GM10847 (cell line): ENCODE measurements at regions not wholly inside any gene's neighbourhood (a gene's known extent, or its start where the extent isn't known, plus 50 kb on each side); places are given as distances from the start of the nearest gene placed in this dataset.

Experiments used
- POLR2A ChIP-seq: IDR thresholded peaks from 2 replicates; pipeline ENCODE4 v1.6.1; 2011; ENCODE audit not compliant: insufficient read length; ENCODE audit errors: extremely low read depth

DNA sequence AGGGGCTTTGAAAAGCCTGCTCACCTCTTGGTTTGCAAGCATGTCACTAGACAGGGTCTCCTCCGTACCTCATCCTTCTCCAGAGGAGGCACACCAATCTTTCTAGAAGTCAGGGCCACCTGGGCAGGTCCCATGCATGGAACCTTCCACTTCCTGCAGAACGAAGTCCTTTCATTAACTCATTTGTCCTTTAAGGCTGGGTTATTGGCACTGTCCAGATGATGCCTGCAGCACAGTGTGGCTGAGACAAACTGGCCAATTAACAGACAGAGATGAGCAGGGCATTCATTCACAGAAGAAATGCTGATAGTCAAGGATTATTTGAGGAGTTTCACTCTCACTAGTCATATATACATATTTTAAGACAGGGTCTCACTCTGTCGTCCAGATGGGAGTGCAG lies 245.3 kb downstream of the TFCP2L1 start:
- TF ChIP-seq POLR2A, result no peak

- no peak for TF ChIP-seq POLR2A
These were observed 243.5 kb downstream of the TFCP2L1 start for GRCh38 chr2:121041516-121041915.

DNA sequence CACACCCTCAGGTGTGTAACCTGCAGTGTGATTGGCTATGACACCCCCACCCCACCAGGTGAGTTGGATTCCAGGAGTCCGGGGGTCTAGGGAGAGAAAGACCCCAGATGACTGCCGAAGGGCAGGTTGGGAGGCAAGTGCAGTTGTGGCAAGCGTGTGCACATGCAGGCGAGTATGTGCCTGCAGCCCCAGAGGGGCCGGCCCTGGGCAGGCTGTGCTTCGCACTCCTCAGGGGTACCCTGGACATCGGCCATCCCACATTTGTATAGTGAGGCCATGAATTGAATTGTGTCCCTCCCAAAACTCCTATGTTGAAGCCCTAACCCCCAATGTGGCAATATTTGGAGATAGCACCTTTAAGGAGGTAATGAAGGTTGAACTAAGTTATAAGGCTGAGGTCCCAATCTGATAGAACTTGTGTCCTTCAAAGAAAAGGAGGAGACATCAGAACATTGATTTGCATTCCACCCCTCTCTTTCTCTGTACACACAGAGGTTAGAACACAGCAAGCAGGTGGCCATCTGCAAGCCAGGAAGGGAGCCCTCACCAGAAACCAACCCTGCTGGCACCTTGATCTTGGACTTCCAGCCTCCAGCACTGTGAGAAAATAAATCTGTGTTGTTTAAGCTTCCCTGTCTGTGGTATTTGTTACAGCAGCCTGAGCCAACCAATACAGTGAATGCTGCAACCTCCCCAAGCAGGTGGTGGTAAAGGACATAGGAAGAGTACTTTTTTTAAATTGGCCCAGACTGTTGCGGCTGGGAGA lies 241.8 kb downstream of the TFCP2L1 start:
- no peak for TF ChIP-seq POLR2A

DNA sequence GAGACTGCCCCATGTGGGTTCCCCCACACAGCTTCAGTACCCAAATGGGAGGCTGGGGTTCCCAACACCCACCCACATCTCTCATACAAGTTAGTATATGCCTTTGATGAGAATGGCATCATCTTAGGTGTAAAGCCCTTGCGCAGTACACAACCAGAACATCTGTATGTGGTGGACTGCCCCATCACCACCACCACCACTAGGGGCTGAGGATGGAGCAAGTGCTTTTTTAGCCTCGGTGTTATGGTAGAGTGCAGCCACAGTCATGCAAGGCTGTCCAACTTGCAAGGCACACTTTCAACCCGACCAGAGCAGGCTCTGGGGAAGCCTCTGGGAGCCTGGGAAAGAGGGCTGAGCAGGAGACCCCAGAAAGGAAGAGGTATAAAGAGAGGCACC lies 241.2 kb downstream of the TFCP2L1 start:
- TF ChIP-seq POLR2A, result no peak

DNA sequence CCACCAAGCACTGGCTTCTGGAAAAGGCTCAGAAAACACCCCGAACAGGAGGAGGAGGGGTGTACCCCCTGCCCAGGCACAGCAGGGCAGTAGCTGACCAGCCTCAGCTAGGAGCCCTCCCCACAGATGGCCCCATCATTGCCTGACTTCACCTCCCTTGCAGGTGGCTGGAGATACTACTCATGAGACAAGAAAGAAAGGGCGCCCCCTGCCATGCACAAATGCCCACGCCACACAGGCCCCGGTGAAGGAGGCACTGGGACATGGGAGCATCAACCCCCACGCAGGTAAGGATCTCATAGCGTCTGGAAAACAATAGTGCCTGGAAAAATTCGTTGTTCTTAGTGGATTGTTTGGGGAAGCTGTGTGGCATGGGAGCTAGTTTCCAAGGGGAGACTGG lies 240.6 kb downstream of the TFCP2L1 start:
- no peak for TF ChIP-seq POLR2A

- TF ChIP-seq POLR2A, result no peak
These were observed 239.8 kb downstream of the TFCP2L1 start for GRCh38 chr2:121045245-121045644.

- TF ChIP-seq POLR2A, result no peak
These were observed 238.7 kb downstream of the TFCP2L1 start for GRCh38 chr2:121046335-121046734.

DNA sequence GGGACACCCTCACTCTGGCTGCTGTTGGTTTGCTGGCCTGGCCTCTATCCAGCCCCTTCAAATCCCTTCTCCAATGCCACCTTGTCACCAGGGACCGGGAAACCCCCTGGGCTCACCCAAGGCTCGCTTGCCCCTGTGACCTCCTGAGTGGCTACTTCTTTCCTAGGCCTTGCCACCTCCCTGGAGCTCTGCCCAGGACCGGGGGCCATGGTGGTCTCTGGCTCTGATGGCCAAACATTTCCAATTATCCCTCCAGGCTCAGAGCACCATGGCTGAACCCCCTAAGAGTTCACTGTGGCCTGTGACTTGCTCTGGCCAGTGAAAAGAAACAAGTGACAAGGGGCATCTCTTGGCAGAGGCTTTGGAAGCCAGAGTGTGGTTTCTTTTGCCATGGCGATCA lies 237.6 kb downstream of the TFCP2L1 start:
- TF ChIP-seq POLR2A, result no peak

DNA sequence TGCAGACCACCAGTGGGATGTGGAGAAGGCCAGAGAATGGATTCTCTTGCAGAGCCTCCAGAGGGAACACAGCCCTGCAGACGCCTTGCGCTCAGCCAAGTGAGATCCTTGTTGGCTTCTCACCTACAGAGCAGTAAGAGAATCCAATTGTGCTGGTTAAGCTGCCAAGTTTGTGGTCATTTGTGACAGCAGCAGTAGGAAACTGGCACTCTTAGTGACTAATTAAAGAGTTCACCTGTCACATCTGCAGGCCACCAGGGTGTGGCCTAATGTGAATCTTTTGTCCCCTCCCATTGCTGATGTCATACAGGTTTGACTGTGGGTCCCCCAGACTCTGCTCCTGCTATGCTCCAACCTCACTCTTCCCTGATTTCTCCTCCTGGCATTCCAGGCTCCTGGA lies 235.9 kb downstream of the TFCP2L1 start:
- TF ChIP-seq POLR2A, result no peak

- no peak for TF ChIP-seq POLR2A
These were observed 234.9 kb downstream of the TFCP2L1 start for GRCh38 chr2:121049950-121050585.

GRCh38 chr2:121051311-121051710 lies 233.7 kb downstream of the TFCP2L1 start:
- no peak for TF ChIP-seq POLR2A

DNA sequence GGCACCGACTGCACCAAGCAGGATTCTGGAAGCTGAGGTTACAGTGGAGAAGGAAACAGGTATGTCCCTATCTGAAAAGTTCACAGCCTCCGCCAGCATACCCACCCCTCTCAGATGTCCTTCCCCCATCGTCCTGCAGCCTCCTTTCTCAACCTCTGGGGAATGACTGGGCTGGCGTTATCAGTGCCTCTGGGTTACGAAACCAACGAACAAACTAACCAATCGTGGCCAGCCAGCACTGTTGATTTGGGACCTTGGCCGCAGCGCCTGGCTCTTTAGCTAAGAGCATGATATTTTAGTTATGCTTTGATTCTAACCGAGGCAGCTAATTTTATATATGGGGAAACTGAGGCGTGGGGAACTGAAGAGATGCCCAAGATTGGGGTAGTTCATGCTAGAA lies 233.0 kb downstream of the TFCP2L1 start:
- TF ChIP-seq POLR2A, result no peak

GRCh38 chr2:121052521-121052920 lies 232.5 kb downstream of the TFCP2L1 start:
- TF ChIP-seq POLR2A, result no peak

DNA sequence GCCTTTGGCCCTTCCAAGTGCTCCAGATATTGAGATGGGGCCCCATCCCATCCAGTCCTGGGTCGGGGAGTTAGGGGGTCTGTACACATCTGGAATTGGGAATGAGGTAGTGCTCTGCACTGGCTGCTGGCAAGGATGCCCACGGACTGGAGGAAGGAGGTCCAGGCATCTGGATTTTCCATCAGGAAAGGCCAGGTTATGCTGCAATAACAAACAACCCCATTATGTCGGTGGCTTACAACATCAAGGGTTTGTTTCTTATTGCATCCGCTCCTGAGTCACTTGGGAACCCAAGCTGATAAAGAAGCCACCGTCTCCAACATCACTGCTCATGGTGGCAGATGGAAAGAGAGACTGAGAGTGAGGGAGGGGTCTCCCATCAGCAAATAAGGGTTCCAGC lies 229.9 kb downstream of the TFCP2L1 start:
- TF ChIP-seq POLR2A, result no peak

- TF ChIP-seq POLR2A, result no peak
These were observed 229.5 kb downstream of the TFCP2L1 start for GRCh38 chr2:121055501-121055900.

GRCh38 chr2:121058852-121059558 lies 226.0 kb downstream of the TFCP2L1 start:
- no peak for TF ChIP-seq POLR2A
